WTC11 (cell line): ENCODE measurements at regions not wholly inside any gene's neighbourhood (a gene's known extent, or its start where the extent isn't known, plus 50 kb on each side); places are given as distances from the start of the nearest gene placed in this dataset.

Experiments
- ETV6 ChIP-seq: sonication (generic); formaldehyde crosslinking; IDR thresholded peaks from 2 replicates; pipeline ENCODE4 v1.8.1; 2022; ENCODE audit warnings: mild to moderate bottlenecking, missing genetic modification reagents
- FOXK1 ChIP-seq: sonication (generic); formaldehyde crosslinking; IDR thresholded peaks from 2 replicates; pipeline ENCODE4 v1.8.0; 2022; ENCODE audit warnings: mild to moderate bottlenecking, moderate library complexity, missing genetic modification reagents
- IRF2 ChIP-seq: sonication (generic); formaldehyde crosslinking; IDR thresholded peaks from 2 replicates; pipeline ENCODE4 v1.8.0; 2022; ENCODE audit warnings: low read depth, missing genetic modification reagents, borderline replicate concordance
- SP1 ChIP-seq: sonication (generic); formaldehyde crosslinking; conservative IDR thresholded peaks from 2 replicates; pipeline ENCODE4 v1.8.1; 2022; ENCODE audit warnings: missing genetic modification reagents
- TCF7 ChIP-seq: sonication (generic); formaldehyde crosslinking; IDR thresholded peaks from 2 replicates; pipeline ENCODE4 v1.8.0; 2022; ENCODE audit warnings: mild to moderate bottlenecking, low read depth, missing genetic modification reagents, moderate library complexity
- ZNF121 ChIP-seq: sonication (generic); formaldehyde crosslinking; IDR thresholded peaks from 2 replicates; pipeline ENCODE4 v1.8.0; 2023; ENCODE audit warnings: missing genetic modification reagents
- TF ChIP-seq, protein P1 (sequence below): sonication (generic); formaldehyde crosslinking; IDR thresholded peaks from 2 replicates; pipeline ENCODE4 v1.8.1; 2023; ENCODE audit warnings: mild to moderate bottlenecking, missing genetic modification reagents
- TF ChIP-seq, protein P2 (sequence below): sonication (generic); formaldehyde crosslinking; IDR thresholded peaks from 2 replicates; pipeline ENCODE4 v1.8.0; 2022; ENCODE audit warnings: mild to moderate bottlenecking, missing genetic modification reagents
- TF ChIP-seq, protein P3 (sequence below): fragments of 200-600 bp; IDR thresholded peaks from 2 replicates; pipeline ENCODE4 v1.8.0; 2022; ENCODE audit warnings: antibody characterized with exemption
- TF ChIP-seq, protein P4 (sequence below): sonication (generic); formaldehyde crosslinking; IDR thresholded peaks from 2 replicates; pipeline ENCODE4 v1.8.0; 2023; ENCODE audit warnings: missing genetic modification reagents, mild to moderate bottlenecking, borderline replicate concordance
- TF ChIP-seq, protein P5 (sequence below): sonication (generic); formaldehyde crosslinking; IDR thresholded peaks from 2 replicates; pipeline ENCODE4 v1.8.0; 2022; ENCODE audit warnings: missing genetic modification reagents
- TF ChIP-seq, protein P6 (sequence below): sonication (generic); formaldehyde crosslinking; IDR thresholded peaks from 2 replicates; pipeline ENCODE4 v1.8.1; 2022; ENCODE audit warnings: low read depth, mild to moderate bottlenecking, moderate library complexity, missing genetic modification reagents, borderline replicate concordance

DNA sequence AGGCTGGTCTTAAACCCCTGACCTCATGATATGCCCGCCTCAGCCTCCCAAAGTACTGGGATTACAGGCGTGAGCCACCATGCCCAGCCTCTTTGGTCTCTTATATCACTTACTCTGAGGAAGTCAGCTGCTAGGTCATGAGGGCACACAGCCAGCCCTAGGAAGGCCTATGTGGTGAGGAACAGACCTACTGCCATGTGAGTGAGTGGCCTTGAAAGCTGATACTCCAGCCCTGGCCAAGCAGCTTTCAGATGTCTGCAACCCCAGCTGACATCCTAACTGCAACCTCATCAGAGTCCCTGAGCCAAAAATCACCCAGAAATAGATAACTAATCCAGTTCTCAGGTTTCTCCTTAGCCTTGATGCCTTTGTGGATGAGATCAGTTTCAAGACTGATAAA is 224.3 kb downstream of the EDEM1 start:
- TF ChIP-seq TCF7 (CRISPR knock-in tag) (no peak), IRF2 (CRISPR knock-in tag) (no peak), ZNF121 (CRISPR knock-in tag) (no peak), SP1 (no peak), FOXK1 (no peak), ETV6 (CRISPR knock-in tag) (no peak)
- TF ChIP-seq, protein P1, sequence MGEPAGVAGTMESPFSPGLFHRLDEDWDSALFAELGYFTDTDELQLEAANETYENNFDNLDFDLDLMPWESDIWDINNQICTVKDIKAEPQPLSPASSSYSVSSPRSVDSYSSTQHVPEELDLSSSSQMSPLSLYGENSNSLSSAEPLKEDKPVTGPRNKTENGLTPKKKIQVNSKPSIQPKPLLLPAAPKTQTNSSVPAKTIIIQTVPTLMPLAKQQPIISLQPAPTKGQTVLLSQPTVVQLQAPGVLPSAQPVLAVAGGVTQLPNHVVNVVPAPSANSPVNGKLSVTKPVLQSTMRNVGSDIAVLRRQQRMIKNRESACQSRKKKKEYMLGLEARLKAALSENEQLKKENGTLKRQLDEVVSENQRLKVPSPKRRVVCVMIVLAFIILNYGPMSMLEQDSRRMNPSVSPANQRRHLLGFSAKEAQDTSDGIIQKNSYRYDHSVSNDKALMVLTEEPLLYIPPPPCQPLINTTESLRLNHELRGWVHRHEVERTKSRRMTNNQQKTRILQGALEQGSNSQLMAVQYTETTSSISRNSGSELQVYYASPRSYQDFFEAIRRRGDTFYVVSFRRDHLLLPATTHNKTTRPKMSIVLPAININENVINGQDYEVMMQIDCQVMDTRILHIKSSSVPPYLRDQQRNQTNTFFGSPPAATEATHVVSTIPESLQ (CRISPR knock-in tag) = no peak
- TF ChIP-seq, protein P2, sequence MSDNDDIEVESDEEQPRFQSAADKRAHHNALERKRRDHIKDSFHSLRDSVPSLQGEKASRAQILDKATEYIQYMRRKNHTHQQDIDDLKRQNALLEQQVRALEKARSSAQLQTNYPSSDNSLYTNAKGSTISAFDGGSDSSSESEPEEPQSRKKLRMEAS = no peak
- TF ChIP-seq, protein P3, sequence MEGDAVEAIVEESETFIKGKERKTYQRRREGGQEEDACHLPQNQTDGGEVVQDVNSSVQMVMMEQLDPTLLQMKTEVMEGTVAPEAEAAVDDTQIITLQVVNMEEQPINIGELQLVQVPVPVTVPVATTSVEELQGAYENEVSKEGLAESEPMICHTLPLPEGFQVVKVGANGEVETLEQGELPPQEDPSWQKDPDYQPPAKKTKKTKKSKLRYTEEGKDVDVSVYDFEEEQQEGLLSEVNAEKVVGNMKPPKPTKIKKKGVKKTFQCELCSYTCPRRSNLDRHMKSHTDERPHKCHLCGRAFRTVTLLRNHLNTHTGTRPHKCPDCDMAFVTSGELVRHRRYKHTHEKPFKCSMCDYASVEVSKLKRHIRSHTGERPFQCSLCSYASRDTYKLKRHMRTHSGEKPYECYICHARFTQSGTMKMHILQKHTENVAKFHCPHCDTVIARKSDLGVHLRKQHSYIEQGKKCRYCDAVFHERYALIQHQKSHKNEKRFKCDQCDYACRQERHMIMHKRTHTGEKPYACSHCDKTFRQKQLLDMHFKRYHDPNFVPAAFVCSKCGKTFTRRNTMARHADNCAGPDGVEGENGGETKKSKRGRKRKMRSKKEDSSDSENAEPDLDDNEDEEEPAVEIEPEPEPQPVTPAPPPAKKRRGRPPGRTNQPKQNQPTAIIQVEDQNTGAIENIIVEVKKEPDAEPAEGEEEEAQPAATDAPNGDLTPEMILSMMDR = no peak
- TF ChIP-seq, protein P4, sequence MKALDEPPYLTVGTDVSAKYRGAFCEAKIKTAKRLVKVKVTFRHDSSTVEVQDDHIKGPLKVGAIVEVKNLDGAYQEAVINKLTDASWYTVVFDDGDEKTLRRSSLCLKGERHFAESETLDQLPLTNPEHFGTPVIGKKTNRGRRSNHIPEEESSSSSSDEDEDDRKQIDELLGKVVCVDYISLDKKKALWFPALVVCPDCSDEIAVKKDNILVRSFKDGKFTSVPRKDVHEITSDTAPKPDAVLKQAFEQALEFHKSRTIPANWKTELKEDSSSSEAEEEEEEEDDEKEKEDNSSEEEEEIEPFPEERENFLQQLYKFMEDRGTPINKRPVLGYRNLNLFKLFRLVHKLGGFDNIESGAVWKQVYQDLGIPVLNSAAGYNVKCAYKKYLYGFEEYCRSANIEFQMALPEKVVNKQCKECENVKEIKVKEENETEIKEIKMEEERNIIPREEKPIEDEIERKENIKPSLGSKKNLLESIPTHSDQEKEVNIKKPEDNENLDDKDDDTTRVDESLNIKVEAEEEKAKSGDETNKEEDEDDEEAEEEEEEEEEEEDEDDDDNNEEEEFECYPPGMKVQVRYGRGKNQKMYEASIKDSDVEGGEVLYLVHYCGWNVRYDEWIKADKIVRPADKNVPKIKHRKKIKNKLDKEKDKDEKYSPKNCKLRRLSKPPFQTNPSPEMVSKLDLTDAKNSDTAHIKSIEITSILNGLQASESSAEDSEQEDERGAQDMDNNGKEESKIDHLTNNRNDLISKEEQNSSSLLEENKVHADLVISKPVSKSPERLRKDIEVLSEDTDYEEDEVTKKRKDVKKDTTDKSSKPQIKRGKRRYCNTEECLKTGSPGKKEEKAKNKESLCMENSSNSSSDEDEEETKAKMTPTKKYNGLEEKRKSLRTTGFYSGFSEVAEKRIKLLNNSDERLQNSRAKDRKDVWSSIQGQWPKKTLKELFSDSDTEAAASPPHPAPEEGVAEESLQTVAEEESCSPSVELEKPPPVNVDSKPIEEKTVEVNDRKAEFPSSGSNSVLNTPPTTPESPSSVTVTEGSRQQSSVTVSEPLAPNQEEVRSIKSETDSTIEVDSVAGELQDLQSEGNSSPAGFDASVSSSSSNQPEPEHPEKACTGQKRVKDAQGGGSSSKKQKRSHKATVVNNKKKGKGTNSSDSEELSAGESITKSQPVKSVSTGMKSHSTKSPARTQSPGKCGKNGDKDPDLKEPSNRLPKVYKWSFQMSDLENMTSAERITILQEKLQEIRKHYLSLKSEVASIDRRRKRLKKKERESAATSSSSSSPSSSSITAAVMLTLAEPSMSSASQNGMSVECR (CRISPR knock-in tag) = no peak
- TF ChIP-seq, protein P5, sequence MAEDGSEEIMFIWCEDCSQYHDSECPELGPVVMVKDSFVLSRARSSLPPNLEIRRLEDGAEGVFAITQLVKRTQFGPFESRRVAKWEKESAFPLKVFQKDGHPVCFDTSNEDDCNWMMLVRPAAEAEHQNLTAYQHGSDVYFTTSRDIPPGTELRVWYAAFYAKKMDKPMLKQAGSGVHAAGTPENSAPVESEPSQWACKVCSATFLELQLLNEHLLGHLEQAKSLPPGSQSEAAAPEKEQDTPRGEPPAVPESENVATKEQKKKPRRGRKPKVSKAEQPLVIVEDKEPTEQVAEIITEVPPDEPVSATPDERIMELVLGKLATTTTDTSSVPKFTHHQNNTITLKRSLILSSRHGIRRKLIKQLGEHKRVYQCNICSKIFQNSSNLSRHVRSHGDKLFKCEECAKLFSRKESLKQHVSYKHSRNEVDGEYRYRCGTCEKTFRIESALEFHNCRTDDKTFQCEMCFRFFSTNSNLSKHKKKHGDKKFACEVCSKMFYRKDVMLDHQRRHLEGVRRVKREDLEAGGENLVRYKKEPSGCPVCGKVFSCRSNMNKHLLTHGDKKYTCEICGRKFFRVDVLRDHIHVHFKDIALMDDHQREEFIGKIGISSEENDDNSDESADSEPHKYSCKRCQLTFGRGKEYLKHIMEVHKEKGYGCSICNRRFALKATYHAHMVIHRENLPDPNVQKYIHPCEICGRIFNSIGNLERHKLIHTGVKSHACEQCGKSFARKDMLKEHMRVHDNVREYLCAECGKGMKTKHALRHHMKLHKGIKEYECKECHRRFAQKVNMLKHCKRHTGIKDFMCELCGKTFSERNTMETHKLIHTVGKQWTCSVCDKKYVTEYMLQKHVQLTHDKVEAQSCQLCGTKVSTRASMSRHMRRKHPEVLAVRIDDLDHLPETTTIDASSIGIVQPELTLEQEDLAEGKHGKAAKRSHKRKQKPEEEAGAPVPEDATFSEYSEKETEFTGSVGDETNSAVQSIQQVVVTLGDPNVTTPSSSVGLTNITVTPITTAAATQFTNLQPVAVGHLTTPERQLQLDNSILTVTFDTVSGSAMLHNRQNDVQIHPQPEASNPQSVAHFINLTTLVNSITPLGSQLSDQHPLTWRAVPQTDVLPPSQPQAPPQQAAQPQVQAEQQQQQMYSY (CRISPR knock-in tag) = no peak
- TF ChIP-seq, protein P6, sequence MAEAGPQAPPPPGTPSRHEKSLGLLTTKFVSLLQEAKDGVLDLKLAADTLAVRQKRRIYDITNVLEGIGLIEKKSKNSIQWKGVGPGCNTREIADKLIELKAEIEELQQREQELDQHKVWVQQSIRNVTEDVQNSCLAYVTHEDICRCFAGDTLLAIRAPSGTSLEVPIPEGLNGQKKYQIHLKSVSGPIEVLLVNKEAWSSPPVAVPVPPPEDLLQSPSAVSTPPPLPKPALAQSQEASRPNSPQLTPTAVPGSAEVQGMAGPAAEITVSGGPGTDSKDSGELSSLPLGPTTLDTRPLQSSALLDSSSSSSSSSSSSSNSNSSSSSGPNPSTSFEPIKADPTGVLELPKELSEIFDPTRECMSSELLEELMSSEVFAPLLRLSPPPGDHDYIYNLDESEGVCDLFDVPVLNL (CRISPR knock-in tag) = no peak
